Activated T-cell treated with anti-CD3 and anti-CD28 coated beads, Interleukin-2, amount 50 U/mL, for 4 hours (primary cell): ENCODE measurements at regions not wholly inside any gene's neighbourhood (a gene's known extent, or its start where the extent isn't known, plus 50 kb on each side); places are given as distances from the start of the nearest gene placed in this dataset.

Experiments
- ATAC-seq, 2 donors: fragments of 200-7000 bp; cut with Tn5 transposase; one replicate each; pipeline ENCODE4 v1.10.0; 2021
- DNase-seq: peaks from one replicate; pipeline ENCODE4 v3.0.0-alpha.2; 2020
- H3K27me3 Mint-ChIP-seq: one replicate; pipeline ENCODE4 v1.8.0; 2021; ENCODE audit warnings: low read depth, mixed read lengths
- H3K36me3 Mint-ChIP-seq: one replicate; pipeline ENCODE4 v1.8.0; 2022; ENCODE audit warnings: mixed read lengths; ENCODE audit not compliant: insufficient read depth
- H3K4me1 Mint-ChIP-seq: one replicate; pipeline ENCODE4 v1.8.0; 2021; ENCODE audit warnings: low read depth, mixed read lengths
- H3K4me3 Mint-ChIP-seq: one replicate; pipeline ENCODE4 v1.8.0; 2021; ENCODE audit warnings: mild to moderate bottlenecking, moderate library complexity, mixed read lengths
- H3K9me3 Mint-ChIP-seq: one replicate; pipeline ENCODE4 v1.8.0; 2021; ENCODE audit warnings: mixed read lengths

DNA sequence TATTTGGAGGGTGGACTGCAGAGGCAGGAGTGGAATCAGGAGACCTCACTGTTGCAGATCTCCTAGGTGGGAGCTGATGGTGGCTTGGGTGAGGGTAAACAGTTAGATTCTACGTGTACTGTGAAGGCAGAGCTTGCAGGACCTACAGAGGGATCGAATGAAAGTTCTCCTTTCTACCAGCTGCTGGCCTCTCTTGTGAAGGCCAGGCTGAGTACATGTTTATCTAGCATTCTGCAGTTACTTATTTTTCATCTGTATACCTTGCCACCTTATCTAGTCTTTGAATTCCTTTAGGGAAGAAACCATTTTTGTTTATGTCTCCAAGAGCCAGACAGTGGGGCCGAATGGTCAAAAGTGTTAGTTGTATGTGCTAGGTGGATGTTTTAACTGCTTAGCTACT lies 57.6 kb downstream of the PTTG1 start:
- peaks cover 53% of the 10 kb centered on the region for H3K4me1 Mint-ChIP-seq
- no peak for ATAC-seq

GRCh38 chr5:160479926-160480325 lies 58.3 kb downstream of the PTTG1 start:
- peaks cover 10% of the 10 kb centered on the region for H3K36me3 Mint-ChIP-seq
- peaks cover 53% of the 10 kb centered on the region for H3K4me1 Mint-ChIP-seq
- ATAC-seq (peak; percentile 64 to 74), DNase-seq (no peak)
- H3K9me3 Mint-ChIP-seq, result no peaks in the 10 kb centered on the region
- H3K4me3 Mint-ChIP-seq, result no peak overlapping the region
- H3K27me3 Mint-ChIP-seq, result no peaks in the 10 kb centered on the region

More for the DNA sequence above, 57.6 kb downstream of the PTTG1 start:
- DNase-seq, result no peak
- Mint-ChIP-seq H3K36me3 (peaks cover 10% of the 10 kb centered on the region), H3K4me3 (no peak overlapping the region), H3K27me3 (no peaks in the 10 kb centered on the region), H3K9me3 (no peaks in the 10 kb centered on the region)

GRCh38 chr5:160480652-160481051 lies 59.0 kb downstream of the PTTG1 start:
- Mint-ChIP-seq H3K36me3 (peaks cover 10% of the 10 kb centered on the region), H3K27me3 (no peaks in the 10 kb centered on the region), H3K9me3 (no peaks in the 10 kb centered on the region), H3K4me3 (no peak overlapping the region), H3K4me1 (peaks cover 57% of the 10 kb centered on the region)
- ATAC-seq (no peak), DNase-seq (no peak)

- H3K4me1 Mint-ChIP-seq, result peaks cover 43% of the 10 kb centered on the region
- ATAC-seq, result no peak
- H3K27me3 Mint-ChIP-seq, result no peaks in the 10 kb centered on the region
- no peak overlapping the region for H3K4me3 Mint-ChIP-seq
- DNase-seq, result no peak
- no peaks in the 10 kb centered on the region for H3K9me3 Mint-ChIP-seq
- peaks cover 15% of the 10 kb centered on the region for H3K36me3 Mint-ChIP-seq
Observed at GRCh38 chr5:160484678-160485077, 63.0 kb downstream of the PTTG1 start.

- Mint-ChIP-seq H3K4me3 (no peak overlapping the region), H3K36me3 (peaks cover 13% of the 10 kb centered on the region), H3K9me3 (no peaks in the 10 kb centered on the region), H3K27me3 (no peaks in the 10 kb centered on the region), H3K4me1 (peaks cover 35% of the 10 kb centered on the region)
- ATAC-seq, result no peak
- DNase-seq, result no peak
Observed at GRCh38 chr5:160485364-160485969, 63.8 kb downstream of the PTTG1 start.

DNA sequence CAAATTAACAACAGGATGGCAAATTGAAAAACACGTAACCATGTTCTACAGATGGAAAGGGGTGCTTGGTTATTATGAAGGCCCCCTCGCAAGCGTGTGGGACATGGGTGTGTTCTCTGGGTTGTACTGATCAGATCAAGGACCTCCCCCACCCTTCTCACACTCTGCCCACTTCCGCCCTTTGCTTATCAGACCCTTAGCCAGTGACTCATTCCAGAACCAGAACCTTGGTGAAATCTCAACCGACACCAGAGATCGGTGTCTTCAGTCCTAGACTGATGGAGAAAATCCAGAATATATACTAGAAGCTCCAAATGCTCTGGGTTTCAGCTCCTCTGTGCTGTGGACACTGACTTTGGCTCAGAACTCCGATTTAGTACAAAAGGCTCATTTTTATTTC lies 64.9 kb downstream of the PTTG1 start:
- peak; percentile 87 to 89 for ATAC-seq
- peaks cover 34% of the 10 kb centered on the region for H3K4me1 Mint-ChIP-seq
- H3K9me3 Mint-ChIP-seq, result no peaks in the 10 kb centered on the region
- DNase-seq, result no peak
- no peak overlapping the region for H3K4me3 Mint-ChIP-seq
- no peaks in the 10 kb centered on the region for H3K27me3 Mint-ChIP-seq
- peaks cover 13% of the 10 kb centered on the region for H3K36me3 Mint-ChIP-seq

- ATAC-seq (no peak), DNase-seq (no peak)
- no peaks in the 10 kb centered on the region for H3K27me3 Mint-ChIP-seq
- no peak overlapping the region for H3K4me3 Mint-ChIP-seq
- H3K9me3 Mint-ChIP-seq, result no peaks in the 10 kb centered on the region
- H3K4me1 Mint-ChIP-seq, result peaks cover 30% of the 10 kb centered on the region
- peaks cover 13% of the 10 kb centered on the region for H3K36me3 Mint-ChIP-seq
Observed at GRCh38 chr5:160488394-160489325, 67.0 kb downstream of the PTTG1 start.

DNA sequence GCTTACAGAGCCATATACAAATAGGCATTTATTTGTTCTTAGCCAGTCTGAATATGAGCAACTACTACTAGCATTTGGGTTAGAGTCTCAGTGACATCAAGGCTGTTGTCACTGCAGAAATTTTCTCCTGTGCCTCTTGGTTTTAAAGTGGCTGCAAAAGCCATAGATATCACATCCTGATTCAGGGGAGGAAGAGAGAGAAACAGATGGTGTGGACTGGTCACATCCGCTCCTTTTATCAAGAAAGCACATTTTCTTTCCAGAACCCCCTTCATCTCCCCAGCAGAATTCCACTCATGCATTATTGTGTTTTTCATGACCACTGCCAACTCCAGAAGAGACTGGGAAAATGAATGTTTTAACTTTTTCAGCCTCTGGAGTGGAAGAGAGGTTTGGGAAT lies 69.8 kb downstream of the PTTG1 start:
- ATAC-seq (no peak), DNase-seq (no peak)
- Mint-ChIP-seq H3K4me1 (peaks cover 17% of the 10 kb centered on the region), H3K27me3 (no peaks in the 10 kb centered on the region), H3K36me3 (peaks cover 8% of the 10 kb centered on the region), H3K4me3 (no peak overlapping the region), H3K9me3 (no peaks in the 10 kb centered on the region)

- Mint-ChIP-seq H3K9me3 (no peaks in the 10 kb centered on the region), H3K4me1 (peaks cover 15% of the 10 kb centered on the region), H3K27me3 (no peaks in the 10 kb centered on the region), H3K36me3 (no peaks in the 10 kb centered on the region), H3K4me3 (no peak overlapping the region)
- no peak for DNase-seq
- no peak for ATAC-seq
Observed at GRCh38 chr5:160492565-160492964, 70.9 kb downstream of the PTTG1 start.

- H3K9me3 Mint-ChIP-seq, result no peaks in the 10 kb centered on the region
- H3K27me3 Mint-ChIP-seq, result no peaks in the 10 kb centered on the region
- peak in 1 of 2 donors; percentile 18 for ATAC-seq
- H3K4me3 Mint-ChIP-seq, result no peak overlapping the region
- peaks cover 15% of the 10 kb centered on the region for H3K4me1 Mint-ChIP-seq
- no peak for DNase-seq
- H3K36me3 Mint-ChIP-seq, result no peaks in the 10 kb centered on the region
Observed at GRCh38 chr5:160493806-160494338, 72.2 kb downstream of the PTTG1 start.

DNA sequence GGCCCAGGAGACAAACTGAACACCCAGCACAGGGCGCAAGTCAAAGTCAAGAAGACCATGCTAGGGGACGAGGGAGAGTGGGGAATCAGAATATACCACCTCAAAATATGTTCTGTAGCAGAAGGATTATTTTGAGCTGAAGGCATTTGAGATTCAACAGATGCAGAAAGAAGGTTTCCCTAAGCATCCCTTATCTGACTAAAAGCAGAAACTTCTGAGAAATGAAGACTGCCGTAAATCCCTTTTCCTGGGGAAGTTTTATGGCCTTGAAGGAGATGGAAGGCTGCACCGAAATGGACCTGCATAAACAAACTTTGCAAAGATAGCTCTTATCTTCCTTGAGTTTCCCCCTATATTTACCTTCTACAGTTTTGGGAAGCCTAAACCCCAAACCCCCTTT lies 72.8 kb downstream of the PTTG1 start:
- no peak overlapping the region for H3K4me3 Mint-ChIP-seq
- no peaks in the 10 kb centered on the region for H3K27me3 Mint-ChIP-seq
- DNase-seq (no peak), ATAC-seq (no peak)
- H3K9me3 Mint-ChIP-seq, result no peaks in the 10 kb centered on the region
- peaks cover 15% of the 10 kb centered on the region for H3K4me1 Mint-ChIP-seq
- no peaks in the 10 kb centered on the region for H3K36me3 Mint-ChIP-seq

- H3K4me1 Mint-ChIP-seq, result peaks cover 15% of the 10 kb centered on the region
- H3K27me3 Mint-ChIP-seq, result no peaks in the 10 kb centered on the region
- no peaks in the 10 kb centered on the region for H3K9me3 Mint-ChIP-seq
- DNase-seq, result no peak
- no peaks in the 10 kb centered on the region for H3K36me3 Mint-ChIP-seq
- peak; percentile 69 to 76 for ATAC-seq
- H3K4me3 Mint-ChIP-seq, result no peak overlapping the region
Observed at GRCh38 chr5:160496334-160496733, 74.7 kb downstream of the PTTG1 start.

DNA sequence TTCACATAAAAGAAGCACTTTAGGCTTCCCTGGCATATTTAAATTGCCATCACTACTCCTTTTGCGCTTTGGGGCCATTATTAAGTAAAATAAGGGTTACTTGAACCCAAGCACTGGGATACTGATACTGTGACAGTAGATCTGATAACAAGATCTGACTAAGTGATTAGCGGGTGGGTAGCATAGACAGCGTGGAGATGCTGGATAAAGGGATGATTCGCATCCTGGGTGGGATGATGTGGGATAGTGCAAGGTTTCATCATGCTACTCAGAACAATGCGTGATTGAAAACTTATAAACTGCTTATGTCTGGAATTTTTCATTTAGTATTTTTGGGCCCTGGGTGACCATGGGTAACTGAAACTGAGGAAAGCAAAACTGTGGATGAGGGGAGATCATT lies 75.1 kb downstream of the PTTG1 start:
- DNase-seq (no peak), ATAC-seq (peak; percentile 55 to 74)
- Mint-ChIP-seq H3K36me3 (no peaks in the 10 kb centered on the region), H3K4me1 (peaks cover 15% of the 10 kb centered on the region), H3K9me3 (no peaks in the 10 kb centered on the region), H3K27me3 (no peaks in the 10 kb centered on the region), H3K4me3 (no peak overlapping the region)

- no peaks in the 10 kb centered on the region for H3K27me3 Mint-ChIP-seq
- H3K4me3 Mint-ChIP-seq, result no peak overlapping the region
- H3K9me3 Mint-ChIP-seq, result no peaks in the 10 kb centered on the region
- ATAC-seq (no peak), DNase-seq (no peak)
- no peaks in the 10 kb centered on the region for H3K36me3 Mint-ChIP-seq
- H3K4me1 Mint-ChIP-seq, result peaks cover 15% of the 10 kb centered on the region
Observed at GRCh38 chr5:160497878-160498277, 76.2 kb downstream of the PTTG1 start.
